Stimulated activated CD4-positive, alpha-beta T cell treated with anti-CD3 and anti-CD28 coated beads, TNF-alpha, amount 100 ng/mL, for 24 hours (primary cell): ENCODE measurements at regions not wholly inside any gene's neighbourhood (a gene's known extent, or its start where the extent isn't known, plus 50 kb on each side); places are given as distances from the start of the nearest gene placed in this dataset.

ENCODE experiments used
- DNase-seq, 3 experiments: peaks; one replicate each; pipeline ENCODE4 v3.0.0-alpha.2; 2020; ENCODE audit warnings: low read depth in 3 of 3

DNA sequence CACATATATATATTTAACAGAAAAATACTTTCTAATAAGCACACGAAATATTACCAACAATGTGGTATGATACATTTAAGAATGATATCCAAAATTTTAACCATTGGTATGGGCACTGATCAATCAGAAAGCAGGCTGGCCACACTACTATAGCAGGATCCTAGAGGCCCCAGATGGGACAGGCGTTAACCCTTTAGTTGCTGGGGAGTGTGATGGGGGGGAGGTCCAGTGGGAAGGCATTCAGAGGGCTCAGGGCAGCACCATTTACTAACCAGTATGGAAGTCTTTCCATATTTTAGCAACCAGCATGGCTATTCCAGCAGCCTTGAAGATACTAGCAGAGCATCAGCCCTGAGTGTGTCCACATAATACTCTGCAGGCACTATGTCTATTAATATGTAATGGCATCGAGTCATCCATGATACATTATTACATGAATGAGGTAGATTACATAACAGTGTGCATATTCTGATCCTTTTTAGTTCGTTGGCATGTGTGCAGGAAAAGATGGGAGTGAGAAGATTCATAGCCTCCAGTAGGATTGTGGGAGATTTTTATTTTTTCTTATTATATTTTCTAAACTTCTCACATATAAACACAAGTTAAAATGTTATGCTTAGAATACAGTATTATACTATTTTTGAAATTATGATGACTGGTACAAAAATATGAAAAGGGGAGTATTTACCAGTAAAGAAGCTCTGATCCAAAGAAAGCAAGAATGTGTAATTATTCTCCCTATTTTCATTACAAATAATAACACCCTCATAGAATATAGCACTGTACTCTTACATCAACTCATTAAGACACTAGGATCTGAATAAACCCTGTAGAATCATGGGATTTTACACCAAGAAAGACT lies 78.9 kb downstream of the FAM217A start:
- DNase-seq, result no peak

- DNase-seq, result no peak
These were observed 74.7 kb downstream of the FAM217A start for GRCh38 chr6:4004249-4004648.

DNA sequence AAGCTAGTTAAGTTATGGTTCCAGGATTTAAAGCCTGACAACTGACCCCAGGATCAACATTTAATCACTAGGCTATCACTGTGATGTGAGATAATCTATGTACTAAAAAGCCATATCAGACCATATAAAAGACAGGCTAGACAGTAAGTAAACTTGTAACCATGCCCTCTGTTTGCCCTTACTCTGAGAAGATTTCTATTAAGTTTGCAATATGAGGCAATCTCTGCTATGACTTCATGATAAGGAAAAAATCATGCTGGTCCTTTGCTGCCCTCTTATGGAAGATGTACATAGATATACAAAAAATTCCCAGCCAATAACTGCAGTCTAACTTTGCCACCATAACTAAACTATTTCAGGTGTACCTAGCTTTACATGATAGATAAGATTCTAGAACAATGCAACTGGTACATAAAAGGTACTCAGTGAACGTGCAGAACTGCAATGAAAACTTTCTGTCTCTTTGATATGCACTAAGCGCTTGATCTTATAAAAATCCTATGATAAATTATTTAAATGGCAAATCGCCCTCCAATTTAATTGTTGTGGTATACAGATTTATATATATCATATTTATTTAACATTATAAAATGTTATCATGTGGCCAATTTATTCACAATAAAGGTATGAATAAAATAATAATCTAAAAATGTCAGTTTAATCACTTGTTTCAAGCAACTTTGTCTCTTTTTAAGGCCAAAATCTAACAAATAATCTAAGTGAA lies 70.5 kb downstream of the FAM217A start:
- DNase-seq, result no peak

GRCh38 chr6:4009486-4009885 lies 69.5 kb downstream of the FAM217A start:
- DNase-seq, result no peak

GRCh38 chr6:4010048-4010447 lies 68.9 kb downstream of the FAM217A start:
- DNase-seq, result no peak

DNA sequence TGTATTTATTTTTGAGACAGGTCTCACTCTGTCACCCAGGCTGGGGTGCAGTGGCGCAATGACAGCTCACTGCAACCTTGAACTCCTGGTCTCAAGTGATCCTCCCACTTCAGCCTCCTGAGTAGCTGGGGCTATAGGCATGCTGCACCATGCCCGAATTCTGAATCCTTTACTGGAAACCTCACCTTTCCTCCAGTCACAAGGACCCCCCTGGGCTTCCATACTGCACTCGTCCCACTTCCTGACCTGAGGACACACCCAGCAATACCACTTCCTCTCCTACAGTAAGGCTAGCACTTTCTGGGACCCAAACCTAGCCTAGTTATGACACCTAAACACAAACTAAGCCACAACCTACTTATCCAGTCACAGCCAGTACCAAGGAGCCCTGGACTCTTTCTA lies 68.2 kb downstream of the FAM217A start:
- no peak for DNase-seq

DNA sequence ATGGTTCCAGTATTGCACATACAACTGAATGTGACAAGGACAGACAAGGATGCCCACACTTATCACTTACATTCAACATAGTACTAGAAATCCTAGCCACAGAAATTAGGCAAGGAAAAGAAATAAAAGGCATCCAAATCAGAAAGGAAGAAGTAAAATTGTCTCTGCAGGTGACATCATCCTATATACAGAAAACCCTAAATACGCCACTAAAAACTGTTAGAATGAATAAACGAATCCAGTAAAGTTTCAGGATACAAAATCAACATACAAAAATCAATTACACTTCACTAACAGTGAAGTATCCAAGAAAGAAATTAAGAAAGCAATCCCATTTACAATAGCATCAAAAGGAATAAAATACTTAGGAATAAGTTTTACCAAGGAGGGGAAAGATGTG lies 66.1 kb downstream of the FAM217A start:
- no peak for DNase-seq

GRCh38 chr6:4017058-4017739 lies 61.7 kb downstream of the FAM217A start:
- no peak for DNase-seq

DNA sequence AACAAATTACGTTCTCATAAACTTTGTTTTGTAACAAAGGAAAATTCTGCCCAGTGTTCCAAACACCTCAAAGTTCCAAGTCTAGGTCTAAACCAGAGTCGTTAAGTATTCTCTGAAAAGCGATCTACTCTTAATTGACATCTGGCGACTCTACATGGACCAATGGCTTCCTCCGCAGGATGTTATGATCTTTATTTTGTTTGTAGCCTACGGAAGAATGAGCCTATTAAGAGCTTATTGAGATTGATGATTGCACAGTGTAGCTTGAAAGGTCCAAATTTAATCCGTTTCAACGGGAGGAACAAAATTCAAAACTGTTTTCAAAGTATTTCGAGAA lies 61.1 kb downstream of the FAM217A start:
- DNase-seq, result no peak

DNA sequence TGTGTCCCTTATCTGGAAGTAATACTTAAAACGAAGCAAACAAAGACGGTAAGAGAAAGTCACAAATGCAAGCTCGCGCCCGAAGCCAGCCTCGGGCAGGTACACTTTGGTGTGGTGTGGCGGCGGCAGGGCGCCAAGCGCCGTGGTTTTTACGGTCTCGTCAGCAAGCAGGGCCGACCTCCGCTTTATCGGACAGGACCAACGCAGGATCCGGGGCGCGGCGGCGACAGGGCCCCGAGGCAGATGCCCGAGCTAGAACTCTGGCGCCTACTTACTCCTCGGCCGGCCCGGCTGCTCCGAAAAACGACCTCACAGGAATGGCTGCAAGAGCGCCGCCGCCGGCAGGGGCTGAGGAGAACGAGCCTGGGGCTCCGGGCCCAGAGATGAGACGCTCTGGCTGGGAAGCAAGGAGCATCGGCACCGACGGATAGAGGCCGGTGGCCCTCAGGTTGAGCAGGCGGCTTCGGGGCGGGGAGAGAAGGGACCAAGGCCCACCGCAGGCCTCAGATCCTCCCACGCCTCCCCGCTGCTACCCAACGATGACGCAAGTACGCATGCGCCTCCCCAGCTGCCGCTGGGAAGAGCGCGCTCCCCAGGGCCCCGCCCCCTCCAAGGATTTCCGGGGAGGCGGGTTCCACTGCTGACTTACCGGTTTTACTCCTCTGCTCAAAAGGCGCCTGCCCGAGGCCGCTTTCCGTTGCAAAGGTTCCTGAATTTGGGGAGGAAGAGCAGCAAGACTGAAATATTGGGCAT lies 60.6 kb downstream of the FAM217A start:
- DNase-seq, result peak; percentile 95 to 97 (median 96)
